ENCODE measurements at regions not wholly inside any gene's neighbourhood (a gene's known extent, or its start where the extent isn't known, plus 50 kb on each side); places are given as distances from the start of the nearest gene placed in this dataset.

DNA sequence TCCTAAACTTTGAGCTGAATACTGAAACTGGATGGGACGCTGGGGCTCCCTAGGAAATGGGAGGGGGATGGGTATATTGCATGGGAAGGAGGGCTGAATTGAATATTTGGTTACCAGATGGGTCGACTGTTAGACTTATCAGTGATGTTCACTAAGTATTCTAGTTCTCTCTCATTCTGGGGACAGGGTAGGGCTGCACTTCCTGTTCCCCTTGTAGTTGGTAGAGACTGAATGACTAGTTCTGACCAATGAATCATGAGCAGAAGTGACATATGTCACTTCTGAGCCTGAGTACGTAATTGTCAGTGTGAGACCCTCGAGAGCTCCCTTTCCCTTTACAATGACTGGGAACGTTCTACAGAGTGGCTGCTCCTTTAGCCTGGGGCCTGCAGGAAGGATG is 55.5 kb upstream of the DMRT1 start:
- intact Hi-C loops (cut with DNase I), result no loop called here
- peak overlapping the region; percentile 38 for H3K27ac ChIP-seq
- no peak for TF ChIP-seq CTCF (IDR thresholded peaks at IDR 0.05)
- no peaks in the 10 kb centered on the region for H3K36me3 ChIP-seq
- H3K9me3 ChIP-seq, result no peaks in the 10 kb centered on the region
- no peak overlapping the region for H3K4me3 ChIP-seq
- DNase-seq (no peak), ATAC-seq (peak; percentile 18 to 24)
- no peaks in the 10 kb centered on the region for H3K27me3 ChIP-seq (ENCODE audit: low read depth)
- no peaks in the 10 kb centered on the region for H3K4me1 ChIP-seq

DNA sequence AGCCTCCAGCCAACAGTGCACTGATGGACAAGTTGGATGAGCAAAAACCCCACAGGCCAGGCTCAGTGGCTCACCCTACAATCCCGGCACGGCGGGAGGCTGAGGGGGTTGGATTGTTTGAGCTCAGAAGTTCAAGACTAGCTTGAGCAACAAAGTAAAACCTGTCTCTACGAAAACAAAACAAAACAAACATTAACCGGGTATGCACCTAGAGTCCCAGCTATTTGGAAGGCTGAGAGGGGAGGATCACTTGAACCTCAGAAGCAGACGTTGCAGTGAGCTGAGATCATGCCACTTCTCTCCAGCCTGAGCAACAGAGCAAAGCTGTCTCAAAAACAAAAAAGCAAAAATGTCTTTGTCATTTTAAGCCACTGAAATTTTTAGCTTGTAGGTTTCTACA is 55.1 kb upstream of the DMRT1 start:
- Histone ChIP-seq H3K27me3 (ENCODE audit: low read depth) (no peaks in the 10 kb centered on the region), H3K27ac (peak overlapping the region; percentile 38), H3K36me3 (no peaks in the 10 kb centered on the region), H3K4me3 (no peak overlapping the region), H3K9me3 (no peaks in the 10 kb centered on the region), H3K4me1 (no peaks in the 10 kb centered on the region)
- TF ChIP-seq CTCF (IDR thresholded peaks at IDR 0.05), result no peak
- DNase-seq, result no peak
- intact Hi-C loops (cut with DNase I), result no loop called here
- ATAC-seq, result peak; percentile 75 to 88

DNA sequence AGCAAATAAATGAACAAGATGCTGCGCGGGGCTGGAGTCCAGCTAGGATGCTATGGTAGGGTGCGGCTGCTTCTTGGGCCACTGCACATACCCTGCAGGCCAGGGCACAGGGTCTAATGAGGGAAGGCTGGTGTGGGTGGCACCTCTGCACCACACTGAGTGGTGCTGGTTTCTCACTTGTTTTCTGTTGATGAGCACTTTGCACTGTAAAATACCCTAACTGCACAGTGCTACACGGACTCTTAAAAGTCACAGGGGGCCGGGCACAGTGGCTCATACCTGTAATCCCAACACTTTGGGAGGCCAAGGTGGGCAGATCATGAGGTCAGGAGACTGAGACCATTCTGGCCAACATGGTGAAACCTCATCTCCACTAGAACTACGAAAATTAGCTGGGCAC is 52.7 kb upstream of the DMRT1 start:
- no peak for ATAC-seq
- no peak overlapping the region for H3K27ac ChIP-seq
- intact Hi-C loops (cut with DNase I), result no loop called here

More for the DNA sequence above, 52.7 kb upstream of the DMRT1 start:
- no peak for TF ChIP-seq CTCF (IDR thresholded peaks at IDR 0.05)
- no peak overlapping the region for H3K4me3 ChIP-seq
- no peaks in the 10 kb centered on the region for H3K4me1 ChIP-seq
- no peaks in the 10 kb centered on the region for H3K9me3 ChIP-seq
- no peaks in the 10 kb centered on the region for H3K27me3 ChIP-seq (ENCODE audit: low read depth)
- DNase-seq, result no peak
- no peaks in the 10 kb centered on the region for H3K36me3 ChIP-seq

Measured in lower lobe of right lung (tissue), 2 donors.